ENCODE measurements at regions not wholly inside any gene's neighbourhood (a gene's known extent, or its start where the extent isn't known, plus 50 kb on each side); places are given as distances from the start of the nearest gene placed in this dataset.

DNA sequence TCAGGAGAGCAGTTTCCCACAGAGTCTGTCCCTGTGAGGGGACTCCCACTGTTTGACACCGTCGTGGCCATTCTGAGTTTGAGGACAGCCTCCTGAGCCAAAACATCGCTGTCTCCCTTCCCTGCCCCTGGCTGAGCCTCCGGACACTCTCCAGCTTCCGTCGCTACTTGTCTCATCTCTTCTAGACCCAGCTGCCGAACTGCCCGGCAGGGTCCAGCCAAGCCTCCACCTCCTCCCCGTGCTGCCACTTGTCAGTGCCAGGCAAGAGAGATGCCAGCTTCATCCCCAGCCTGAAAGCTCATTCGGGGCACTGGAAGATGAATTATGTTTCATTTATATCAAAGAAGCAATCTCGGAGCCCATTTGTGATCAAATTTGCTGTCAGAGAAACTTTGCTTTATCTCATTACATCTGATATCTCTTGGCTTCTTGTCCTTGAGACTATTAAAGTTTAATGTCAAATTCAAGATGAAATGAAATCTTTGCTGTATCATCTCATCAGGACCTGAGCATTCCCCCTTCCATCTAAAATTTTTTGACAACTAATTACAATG, 283.9 kb downstream of the BUD13 start:
- TF ChIP-seq, protein P1, sequence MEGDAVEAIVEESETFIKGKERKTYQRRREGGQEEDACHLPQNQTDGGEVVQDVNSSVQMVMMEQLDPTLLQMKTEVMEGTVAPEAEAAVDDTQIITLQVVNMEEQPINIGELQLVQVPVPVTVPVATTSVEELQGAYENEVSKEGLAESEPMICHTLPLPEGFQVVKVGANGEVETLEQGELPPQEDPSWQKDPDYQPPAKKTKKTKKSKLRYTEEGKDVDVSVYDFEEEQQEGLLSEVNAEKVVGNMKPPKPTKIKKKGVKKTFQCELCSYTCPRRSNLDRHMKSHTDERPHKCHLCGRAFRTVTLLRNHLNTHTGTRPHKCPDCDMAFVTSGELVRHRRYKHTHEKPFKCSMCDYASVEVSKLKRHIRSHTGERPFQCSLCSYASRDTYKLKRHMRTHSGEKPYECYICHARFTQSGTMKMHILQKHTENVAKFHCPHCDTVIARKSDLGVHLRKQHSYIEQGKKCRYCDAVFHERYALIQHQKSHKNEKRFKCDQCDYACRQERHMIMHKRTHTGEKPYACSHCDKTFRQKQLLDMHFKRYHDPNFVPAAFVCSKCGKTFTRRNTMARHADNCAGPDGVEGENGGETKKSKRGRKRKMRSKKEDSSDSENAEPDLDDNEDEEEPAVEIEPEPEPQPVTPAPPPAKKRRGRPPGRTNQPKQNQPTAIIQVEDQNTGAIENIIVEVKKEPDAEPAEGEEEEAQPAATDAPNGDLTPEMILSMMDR (IDR thresholded peaks at IDR 0.05): no peak
- no peak for TF ChIP-seq POLR2A (IDR thresholded peaks at IDR 0.05)
